Gastroesophageal sphincter (tissue), 3 donors: ENCODE measurements at regions not wholly inside any gene's neighbourhood (a gene's known extent, or its start where the extent isn't known, plus 50 kb on each side); places are given as distances from the start of the nearest gene placed in this dataset.

Experiments
- CTCF ChIP-seq, 4 experiments: fragments of 200-600 bp in 2 of 4; fragments of 450-650 bp in 2 of 4; sonication (generic) in 1 of 4; IDR thresholded peaks; one replicate each; pipeline ENCODE4 v1.5.1; 2017 to 2019; ENCODE audit warnings: antibody characterized with exemption in 4 of 4, mild to moderate bottlenecking in 2 of 4, moderate library complexity in 2 of 4
- EP300 ChIP-seq: sonication (generic); formaldehyde crosslinking; IDR thresholded peaks from one replicate; pipeline ENCODE4 v1.6.1; 2017; ENCODE audit warnings: antibody characterized with exemption, mild to moderate bottlenecking
- POLR2A ChIP-seq, 2 donors: fragments of 450-650 bp; IDR thresholded peaks; one replicate each; pipeline ENCODE4 v1.6.1; 2017; ENCODE audit warnings: antibody characterized with exemption in 2 of 2, mild to moderate bottlenecking in 2 of 2, moderate library complexity in 1 of 2
- POLR2AphosphoS5 ChIP-seq: sonication (generic); formaldehyde crosslinking; IDR thresholded peaks from one replicate; pipeline ENCODE4 v1.6.1; 2017; ENCODE audit warnings: antibody characterized with exemption

- TF ChIP-seq CTCF (IDR thresholded peaks at IDR 0.05) (peak in 1 of 4 experiments; percentile 23), POLR2AphosphoS5 (no peak), EP300 (no peak), POLR2A (IDR thresholded peaks at IDR 0.05) (no peak)
These were observed 298.3 kb downstream of the TDRD15 start for GRCh38 chr2:21422050-21422449.
